K562 (cell line): ENCODE measurements at regions not wholly inside any gene's neighbourhood (a gene's known extent, or its start where the extent isn't known, plus 50 kb on each side); places are given as distances from the start of the nearest gene placed in this dataset.
A peak's percentile ranks its signal among the peaks of the same experiment; 100 is the strongest.

Experiments used
- ATAC-seq: fragments of 200-7000 bp; cut with Tn5 transposase; 3 replicates; pipeline ENCODE4 v1.9.1; 2020; ENCODE audit warnings: moderate library complexity
- BruUV-seq: library from RNA; stranded (reverse); fragments of 400-500 nt; replicated peaks from 2 replicates; lab custom pipeline; 2021; lab: Mats Ljungman, UMichigan
- CTCF ChIA-PET: fragments of 300-600 bp; formaldehyde crosslinking; extraction: SDS; loops from one replicate; lab custom pipeline; 2021; ENCODE audit warnings: low intra/inter-chr PET ratio; lab: Yijun Ruan, JAX
- POLR2A ChIA-PET: fragments of 300-600, 350-650 bp; sonication (Branson Sonifier 250); formaldehyde crosslinking; extraction: SDS; loops from one replicate; lab custom pipeline; 2021; ENCODE audit warnings: antibody characterized with exemption, inconsistent platforms; lab: Yijun Ruan, JAX
- DNase-seq, 4 experiments: peaks; one replicate each; pipeline versions ENCODE4 v3.0.0 to v3.0.0-alpha.2; 2011 to 2018; ENCODE audit warnings: low spot score in 3 of 4, mixed read lengths in 3 of 4; ENCODE audit errors: extremely low read depth in 1 of 4
- FAIRE-seq: peaks from 2 replicates; lab custom pipeline; 2011; peaks lifted over from hg19 to GRCh38; lab: Jason Lieb, UNC
- H2AFZ ChIP-seq: 2 replicates; pipeline ENCODE4 v1.6.0; 2011; ENCODE audit warnings: low read depth, low read length, control low read depth, inconsistent platforms
- H3K27ac ChIP-seq: fragments of 200-600 bp; 3 replicates; pipeline ENCODE4 v1.8.0; 2011; ENCODE audit warnings: low read depth, mild to moderate bottlenecking, control low read depth, inconsistent platforms, low read length, moderate library complexity, mixed read lengths; ENCODE audit errors: extremely low read depth
- H3K27me3 ChIP-seq, 2 experiments: fragments of 300-600 bp in 1 of 2; 2 replicates in 1 of 2; 3 replicates in 1 of 2; pipeline versions ENCODE4 v1.6.0 to v1.8.0; 2011; ENCODE audit warnings: inconsistent platforms in 2 of 2, low read length in 2 of 2, mild to moderate bottlenecking in 1 of 2, mixed read lengths in 1 of 2, moderate library complexity in 1 of 2; ENCODE audit not compliant: control insufficient read depth in 2 of 2, insufficient read depth in 2 of 2
- H3K36me3 ChIP-seq: fragments of 300-600 bp; 3 replicates; pipeline ENCODE4 v1.8.0; 2011; ENCODE audit warnings: mild to moderate bottlenecking, low read length, inconsistent platforms; ENCODE audit not compliant: control insufficient read depth, insufficient read depth
- H3K4me1 ChIP-seq, 2 experiments: fragments of 200-600 bp in 1 of 2; replicated peaks in 1 of 2; 2 replicates in 1 of 2; 3 replicates in 1 of 2; pipeline versions ENCODE4 v1.5.1 to v1.8.0; 2011; ENCODE audit warnings: inconsistent platforms in 2 of 2, low read length in 2 of 2, mild to moderate bottlenecking in 1 of 2, mixed read lengths in 1 of 2, moderate library complexity in 1 of 2; ENCODE audit not compliant: control insufficient read depth in 2 of 2, insufficient read depth in 2 of 2
- H3K4me2 ChIP-seq: 2 replicates; pipeline ENCODE4 v1.6.1; 2011; ENCODE audit warnings: low read length, control low read depth, inconsistent platforms, mixed read lengths; ENCODE audit not compliant: insufficient read depth
- H3K4me3 ChIP-seq: fragments of 200-600 bp; sonication (generic), shearing (Covaris generic); 2 replicates; pipeline ENCODE4 v1.5.1; 2016; ENCODE audit warnings: control low read depth, inconsistent platforms
- H3K79me2 ChIP-seq: fragments of 200-600 bp; 3 replicates; pipeline ENCODE4 v1.8.0; 2011; ENCODE audit warnings: low read length, inconsistent platforms; ENCODE audit not compliant: control insufficient read depth, insufficient read depth
- H3K9ac ChIP-seq, 2 experiments: 2 replicates each; pipeline versions ENCODE4 v1.6.0 to v1.6.1; 2011; ENCODE audit warnings: low read depth in 2 of 2, low read length in 2 of 2, control low read depth in 1 of 2, inconsistent platforms in 1 of 2, mild to moderate bottlenecking in 1 of 2, mixed read lengths in 1 of 2; ENCODE audit not compliant: insufficient read depth in 1 of 2
- H3K9me1 ChIP-seq: one replicate; pipeline ENCODE4 v1.6.0; 2011; ENCODE audit warnings: inconsistent platforms, mild to moderate bottlenecking, low read length, moderate library complexity; ENCODE audit not compliant: control insufficient read depth, insufficient read depth
- H3K9me3 ChIP-seq: replicated peaks from 2 replicates; pipeline ENCODE4 v1.5.1; 2011; ENCODE audit warnings: low read depth, low read length, inconsistent platforms; ENCODE audit not compliant: control insufficient read depth, insufficient read depth
- H4K20me1 ChIP-seq: replicated peaks from 2 replicates; pipeline ENCODE4 v1.6.1; 2011; ENCODE audit warnings: low read length, inconsistent platforms, mixed read lengths; ENCODE audit not compliant: control insufficient read depth, insufficient read depth
- CTCFL ChIP-seq: IDR thresholded peaks from 2 replicates; pipeline ENCODE4 v1.6.1; 2011; ENCODE audit warnings: borderline replicate concordance, low read depth, mild to moderate bottlenecking, moderate library complexity, low read length; ENCODE audit not compliant: insufficient read depth, poor library complexity, severe bottlenecking
- ELF1 ChIP-seq: fragments of 200-800 bp; sonication (Bioruptor generic); IDR thresholded peaks from 2 replicates; pipeline ENCODE4 v1.6.1; 2016; ENCODE audit warnings: missing genetic modification characterization, missing compliant biosample characterization
- EWSR1 ChIP-seq: fragments of 450-650 bp; IDR thresholded peaks from 2 replicates; pipeline ENCODE4 v1.6.1; 2018; ENCODE audit warnings: borderline replicate concordance, mild to moderate bottlenecking, low read depth, moderate library complexity; ENCODE audit not compliant: partially characterized antibody
- NFATC3 ChIP-seq: fragments of 450-650 bp; IDR thresholded peaks from 2 replicates; pipeline ENCODE4 v1.6.1; 2017; ENCODE audit warnings: mild to moderate bottlenecking
- SNIP1 ChIP-seq: fragments of 450-650 bp; IDR thresholded peaks from 2 replicates; pipeline ENCODE4 v1.7.1; 2017; ENCODE audit warnings: low read depth, mild to moderate bottlenecking
- TOE1 ChIP-seq, 2 experiments: fragments of 450-650 bp in 1 of 2; sonication (generic) in 1 of 2; formaldehyde crosslinking in 1 of 2; IDR thresholded peaks; 2 replicates each; pipeline versions ENCODE4 v1.7.1 to v1.8.0; 2016 to 2022; ENCODE audit warnings: borderline replicate concordance in 2 of 2, mild to moderate bottlenecking in 2 of 2, antibody characterized with exemption in 1 of 2, inconsistent platforms in 1 of 2, low read depth in 1 of 2, missing genetic modification reagents in 1 of 2, moderate library complexity in 1 of 2
- ZNF277 ChIP-seq: fragments of 250-450 bp; sonication (Bioruptor Pico); IDR thresholded peaks from 2 replicates; pipeline ENCODE4 v1.8.0; 2022; ENCODE audit warnings: inconsistent platforms, mild to moderate bottlenecking, moderate library complexity, borderline replicate concordance
- ZNF347 ChIP-seq: fragments of 450-650 bp; formaldehyde crosslinking; IDR thresholded peaks from 2 replicates; pipeline ENCODE4 v1.4.0; 2020; ENCODE audit warnings: low read depth, mild to moderate bottlenecking, moderate library complexity
- WGBS: fragments of 100-300 bp; shearing (Covaris generic); methylation state at CpG from one replicate; pipeline ENCODE4 v1.1.6; 2016; ENCODE audit warnings: low coverage, mixed read lengths; ENCODE audit not compliant: insufficient coverage; ENCODE audit errors: missing lambda C conversion rate; 5-methylcytosine and 5-hydroxymethylcytosine counted together
- in situ Hi-C: fragments of 300-500 bp; cut with MboI; formaldehyde crosslinking; loops from 4 replicates; pipeline ENCODE4 v1.15.0; 2018; ENCODE audit warnings: inconsistent platforms, mixed read lengths
- intact Hi-C: fragments of 100-400 bp; cut with micrococcal nuclease; formaldehyde crosslinking; loops from 2 replicates; pipeline ENCODE4 v1.14.2; 2022
- TF ChIP-seq, protein P1 (sequence below), 2 experiments: fragments of 450-650 bp in 1 of 2; sonication (generic) in 1 of 2; formaldehyde crosslinking in 1 of 2; IDR thresholded peaks in 1 of 2; conservative IDR thresholded peaks in 1 of 2; 2 replicates each; pipeline versions ENCODE4 v1.6.1 to v1.8.1; 2016 to 2023; ENCODE audit warnings: mild to moderate bottlenecking in 2 of 2, moderate library complexity in 2 of 2, inconsistent platforms in 1 of 2, missing genetic modification reagents in 1 of 2
- TF ChIP-seq, protein P2 (sequence below): fragments of 450-650 bp; IDR thresholded peaks from 2 replicates; pipeline ENCODE4 v1.6.1; 2016

- WGBS: 10% methylated on average over 4 of the region's 4 CpGs
- in situ Hi-C loops: no loop called here
- no peak for FAIRE-seq
- no peak for TF ChIP-seq ELF1 (tag)
- TF ChIP-seq, protein P1, sequence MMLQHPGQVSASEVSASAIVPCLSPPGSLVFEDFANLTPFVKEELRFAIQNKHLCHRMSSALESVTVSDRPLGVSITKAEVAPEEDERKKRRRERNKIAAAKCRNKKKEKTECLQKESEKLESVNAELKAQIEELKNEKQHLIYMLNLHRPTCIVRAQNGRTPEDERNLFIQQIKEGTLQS (IDR thresholded peaks at IDR 0.05): 0 out of 2 replicates have a peak, but pooled peaks have one; percentile 14
- TF ChIP-seq, protein P1 (CRISPR knock-in tag; conservative IDR thresholded peaks at IDR 0.05): no peak
- no peak for TF ChIP-seq CTCFL
- TF ChIP-seq, protein P2, sequence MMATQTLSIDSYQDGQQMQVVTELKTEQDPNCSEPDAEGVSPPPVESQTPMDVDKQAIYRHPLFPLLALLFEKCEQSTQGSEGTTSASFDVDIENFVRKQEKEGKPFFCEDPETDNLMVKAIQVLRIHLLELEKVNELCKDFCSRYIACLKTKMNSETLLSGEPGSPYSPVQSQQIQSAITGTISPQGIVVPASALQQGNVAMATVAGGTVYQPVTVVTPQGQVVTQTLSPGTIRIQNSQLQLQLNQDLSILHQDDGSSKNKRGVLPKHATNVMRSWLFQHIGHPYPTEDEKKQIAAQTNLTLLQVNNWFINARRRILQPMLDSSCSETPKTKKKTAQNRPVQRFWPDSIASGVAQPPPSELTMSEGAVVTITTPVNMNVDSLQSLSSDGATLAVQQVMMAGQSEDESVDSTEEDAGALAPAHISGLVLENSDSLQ: peak; percentile 32; the same call in 1 of the 2 replicates
- TF ChIP-seq EWSR1: no peak
- no peak for TF ChIP-seq ZNF347
- TF ChIP-seq SNIP1: no peak
- no peak for TF ChIP-seq ZNF277 (CRISPR knock-in tag)
- no peak for TF ChIP-seq TOE1 (IDR thresholded peaks at IDR 0.05; ENCODE audit: borderline replicate concordance)
- TF ChIP-seq TOE1 (CRISPR knock-in tag; IDR thresholded peaks at IDR 0.05; ENCODE audit: borderline replicate concordance, low read depth): no peak
- no peak for TF ChIP-seq NFATC3
These were observed 110.1 kb upstream of the JAG1 start for GRCh38 chr20:10783707-10784553.

More at GRCh38 chr20:10783707-10784553, 110.1 kb upstream of the JAG1 start:
- no peaks in the 10 kb centered on the region for H3K79me2 ChIP-seq
- no peaks in the 10 kb centered on the region for H4K20me1 ChIP-seq
- H3K4me3 ChIP-seq: no peak overlapping the region
- intact Hi-C loops: no loop called here
- no peaks in the 10 kb centered on the region for H3K27me3 ChIP-seq
- no TSS peak for BruUV-seq
- H3K9me1 ChIP-seq: no peaks in the 10 kb centered on the region
- ATAC-seq: no peak
- H3K9ac ChIP-seq: no peak overlapping the region
- no peaks in the 10 kb centered on the region for H3K36me3 ChIP-seq
- ChIA-PET CTCF (no interaction called here), POLR2A (interaction anchor here (0.6 to 0.8 kb wide), 2 partner anchors 41 to 994 kb away, joined by 3 read pairs; no protein-coding TSS in a partner anchor)
- peak in 1 of 4 experiments; percentile 25 for DNase-seq
- 0 out of 5 replicates have a peak, but pooled peaks cover 0 to 3% of the 10 kb centered on the region in 2 experiments for H3K4me1 ChIP-seq
- H3K27ac ChIP-seq: 0 out of 3 replicates have a peak overlapping the region, but pooled peaks have one; percentile 39
- no peaks in the 10 kb centered on the region for H3K9me3 ChIP-seq
- peak overlapping the region; percentile 41; the same call in 1 of the 2 replicates for H3K4me2 ChIP-seq
- H2AFZ ChIP-seq: peak overlapping the region; percentile 80
